Activated CD4-positive, CD25-positive, alpha-beta regulatory T cell treated with anti-CD3 and anti-CD28 coated beads, Interleukin-2, amount 50 U/mL, for 16 hours (primary cell): ENCODE measurements at regions not wholly inside any gene's neighbourhood (a gene's known extent, or its start where the extent isn't known, plus 50 kb on each side); places are given as distances from the start of the nearest gene placed in this dataset.
A peak's percentile ranks its signal among the peaks of the same experiment; 100 is the strongest.

Source experiments
- DNase-seq: peaks from one replicate; pipeline ENCODE4 v3.0.0-alpha.2; 2020; ENCODE audit warnings: low read depth, low spot score

DNA sequence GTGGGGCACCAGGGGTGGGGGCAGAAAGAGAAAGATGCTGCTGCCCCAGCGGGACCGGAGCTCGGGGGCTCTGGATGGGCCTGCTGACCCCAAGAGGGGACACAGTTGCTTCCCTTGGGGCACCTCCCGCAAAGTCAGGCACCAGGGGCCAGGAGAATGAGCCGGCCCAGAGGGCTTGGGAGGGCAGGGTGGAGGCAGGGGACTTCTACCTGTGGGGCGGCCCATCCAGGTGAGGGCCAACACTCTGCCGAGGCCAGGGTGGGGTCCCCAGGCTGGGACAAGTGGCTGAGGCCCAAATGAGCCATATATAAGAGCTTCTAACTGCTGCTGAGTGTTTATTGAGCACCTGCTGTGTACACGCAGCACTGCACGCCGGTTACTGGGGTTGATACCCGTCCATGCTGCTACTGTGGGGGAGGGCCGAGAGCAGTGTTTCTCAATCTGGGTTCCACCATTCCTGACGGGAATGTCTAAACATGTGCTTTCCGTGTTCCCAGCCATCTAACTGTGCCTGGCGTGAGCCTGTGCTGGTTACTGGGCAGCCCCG is 211.7 kb upstream of the GSE1 start:
- DNase-seq, result no peak

GRCh38 chr16:85401917-85402766 is 211.0 kb upstream of the GSE1 start:
- no peak for DNase-seq

DNA sequence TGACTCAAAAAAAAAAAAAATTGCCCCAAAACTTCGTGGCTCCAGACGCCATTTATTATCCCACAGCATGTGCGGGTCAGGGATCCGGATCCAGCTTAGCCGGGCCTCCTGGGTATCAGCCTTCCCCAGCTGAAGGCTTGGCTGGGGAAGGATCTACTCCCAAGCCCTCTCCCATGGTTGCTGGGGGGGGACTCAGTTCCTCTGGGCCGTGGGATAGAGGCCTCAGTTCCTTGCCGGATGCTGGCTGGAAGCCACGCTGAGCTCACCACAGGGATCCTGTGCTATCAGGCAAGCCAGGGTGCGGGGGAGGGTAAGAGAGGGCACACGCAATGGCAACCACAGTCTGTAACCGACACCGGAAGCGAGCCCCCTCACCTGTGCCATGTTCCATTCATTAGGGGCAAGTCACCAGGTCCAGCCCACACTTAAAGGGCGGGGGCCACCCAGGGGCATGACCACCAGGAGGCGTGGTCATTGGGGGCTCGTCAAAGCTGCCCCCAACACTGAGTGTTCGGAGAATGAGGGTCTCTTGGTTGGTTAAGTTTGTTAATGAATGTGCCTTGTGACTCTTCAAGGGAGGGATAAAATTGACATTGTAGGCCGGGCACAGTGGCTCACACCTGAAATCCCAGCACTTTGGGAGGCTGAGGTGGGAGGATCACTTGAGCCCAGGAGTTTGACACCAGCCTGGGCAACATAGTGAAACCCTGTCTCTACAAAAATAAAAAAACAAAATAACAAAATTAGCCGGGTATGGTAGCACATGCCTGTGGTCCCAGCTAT is 210.0 kb upstream of the GSE1 start:
- DNase-seq, result no peak

- no peak for DNase-seq
Observed at GRCh38 chr16:85403693-85404092, 209.4 kb upstream of the GSE1 start.

DNA sequence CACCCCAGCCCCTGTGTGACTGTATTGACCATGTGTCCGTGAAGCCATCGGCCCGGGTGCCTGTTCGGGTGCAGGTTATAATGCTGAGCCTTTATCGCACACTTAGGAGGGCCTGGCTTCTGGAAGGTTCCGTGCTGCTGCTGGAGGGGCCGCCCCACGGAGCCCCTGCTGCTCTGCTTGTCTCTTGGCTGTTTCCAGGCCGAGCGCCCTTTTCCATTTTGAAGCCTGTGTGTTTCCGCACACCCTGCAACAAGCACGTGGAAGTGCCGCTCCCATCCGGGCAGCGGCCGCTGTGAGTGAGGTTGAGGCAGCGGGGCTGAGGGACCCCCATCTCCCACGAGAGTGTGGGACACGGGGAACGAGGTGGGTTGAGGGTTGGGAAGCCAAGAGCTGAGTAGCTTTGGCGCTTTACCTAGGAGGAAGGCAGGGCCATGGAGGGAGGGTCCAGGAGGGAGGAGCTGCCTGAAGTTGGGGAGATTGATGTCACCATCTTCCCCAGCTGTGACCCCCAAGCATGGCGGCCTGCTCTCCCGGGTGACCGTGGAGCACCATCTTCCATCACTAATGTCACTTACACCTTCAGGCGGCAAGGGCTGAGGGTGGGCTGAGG is 200.1 kb upstream of the GSE1 start:
- no peak for DNase-seq

GRCh38 chr16:85413691-85414663 is 199.1 kb upstream of the GSE1 start:
- no peak for DNase-seq

- DNase-seq, result no peak
Observed at GRCh38 chr16:85415196-85416090, 197.7 kb upstream of the GSE1 start.

DNA sequence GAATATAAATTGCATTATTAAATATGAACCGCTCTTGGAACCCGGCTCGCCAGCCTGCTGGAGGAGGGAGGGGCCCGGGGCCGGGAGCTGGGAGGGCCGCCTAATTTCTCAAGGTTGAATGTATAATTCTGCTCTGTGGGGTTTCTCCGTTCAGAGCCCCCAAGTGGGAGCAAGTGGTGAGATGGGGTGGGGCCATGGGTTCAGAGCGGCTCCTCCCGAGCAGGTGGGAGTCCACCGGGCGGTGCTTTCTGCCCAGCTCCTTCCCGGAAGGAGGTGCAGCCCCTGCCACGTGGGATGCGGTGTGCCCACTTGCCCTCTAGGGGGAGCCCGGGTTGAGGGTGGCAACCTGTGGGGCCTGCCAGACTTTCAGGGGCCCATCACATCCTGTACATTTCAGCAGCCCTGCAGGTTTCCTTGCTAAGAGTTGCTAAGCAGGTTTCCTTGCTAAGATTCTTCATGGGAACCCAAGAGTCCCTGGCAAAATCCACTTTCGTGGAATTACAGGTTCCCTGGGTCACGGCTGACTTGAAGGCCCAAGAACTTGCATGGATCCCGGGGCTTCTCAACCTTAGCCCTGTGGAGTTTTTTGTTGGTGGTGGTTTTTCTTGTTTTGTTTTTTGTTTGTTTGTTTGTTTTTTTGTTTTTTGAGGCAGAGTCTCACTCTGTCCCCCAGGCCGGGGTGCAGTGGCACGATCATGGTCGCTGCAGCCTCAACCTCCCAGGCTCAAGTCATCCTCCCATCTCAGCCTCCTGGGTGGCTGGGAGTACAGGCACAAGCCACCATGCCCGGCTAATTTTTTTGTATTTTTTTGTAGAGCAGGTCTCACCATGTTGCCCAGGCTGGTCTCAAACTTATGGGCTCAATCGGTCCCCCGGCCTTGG is 196.7 kb upstream of the GSE1 start:
- no peak for DNase-seq

DNA sequence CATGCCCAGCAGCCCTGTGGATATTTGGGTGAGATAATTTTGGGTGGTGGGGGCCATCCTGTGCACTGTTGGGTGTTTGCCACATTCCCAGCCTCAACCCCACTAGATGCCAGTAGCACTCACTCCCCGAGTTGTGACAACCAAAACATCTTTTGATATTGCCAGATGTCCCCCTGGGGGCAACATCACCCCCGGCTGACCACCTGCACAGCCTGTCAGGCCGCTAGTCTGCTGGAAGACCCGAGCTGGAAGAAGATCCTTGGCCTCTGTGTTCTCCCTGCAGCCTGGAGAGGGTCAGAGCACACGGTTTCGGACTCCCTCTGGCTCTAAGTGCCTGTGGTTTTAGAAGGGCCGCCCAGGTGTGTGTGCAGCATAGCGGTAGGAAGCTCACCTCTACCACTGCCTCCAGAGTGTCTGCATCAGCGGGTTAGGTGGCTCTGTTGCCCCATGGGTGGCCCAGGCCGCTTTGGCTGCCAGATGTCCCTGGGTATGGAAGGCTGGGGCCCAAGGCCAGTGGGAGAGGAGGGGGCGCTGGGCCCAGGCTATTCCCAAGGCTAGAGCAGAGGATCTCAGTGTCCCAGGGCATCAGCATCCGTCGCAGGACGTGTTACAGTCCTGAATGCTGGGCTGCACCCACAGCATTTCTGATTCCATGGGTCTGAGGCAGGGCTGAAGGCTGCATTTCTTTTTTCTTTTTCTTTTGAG is 195.8 kb upstream of the GSE1 start:
- DNase-seq, result no peak

GRCh38 chr16:85418978-85419491 is 194.1 kb upstream of the GSE1 start:
- no peak for DNase-seq

- DNase-seq, result no peak
Observed at GRCh38 chr16:85419503-85420408, 193.4 kb upstream of the GSE1 start.

GRCh38 chr16:85420501-85421337 is 192.4 kb upstream of the GSE1 start:
- DNase-seq, result peak; percentile 39

DNA sequence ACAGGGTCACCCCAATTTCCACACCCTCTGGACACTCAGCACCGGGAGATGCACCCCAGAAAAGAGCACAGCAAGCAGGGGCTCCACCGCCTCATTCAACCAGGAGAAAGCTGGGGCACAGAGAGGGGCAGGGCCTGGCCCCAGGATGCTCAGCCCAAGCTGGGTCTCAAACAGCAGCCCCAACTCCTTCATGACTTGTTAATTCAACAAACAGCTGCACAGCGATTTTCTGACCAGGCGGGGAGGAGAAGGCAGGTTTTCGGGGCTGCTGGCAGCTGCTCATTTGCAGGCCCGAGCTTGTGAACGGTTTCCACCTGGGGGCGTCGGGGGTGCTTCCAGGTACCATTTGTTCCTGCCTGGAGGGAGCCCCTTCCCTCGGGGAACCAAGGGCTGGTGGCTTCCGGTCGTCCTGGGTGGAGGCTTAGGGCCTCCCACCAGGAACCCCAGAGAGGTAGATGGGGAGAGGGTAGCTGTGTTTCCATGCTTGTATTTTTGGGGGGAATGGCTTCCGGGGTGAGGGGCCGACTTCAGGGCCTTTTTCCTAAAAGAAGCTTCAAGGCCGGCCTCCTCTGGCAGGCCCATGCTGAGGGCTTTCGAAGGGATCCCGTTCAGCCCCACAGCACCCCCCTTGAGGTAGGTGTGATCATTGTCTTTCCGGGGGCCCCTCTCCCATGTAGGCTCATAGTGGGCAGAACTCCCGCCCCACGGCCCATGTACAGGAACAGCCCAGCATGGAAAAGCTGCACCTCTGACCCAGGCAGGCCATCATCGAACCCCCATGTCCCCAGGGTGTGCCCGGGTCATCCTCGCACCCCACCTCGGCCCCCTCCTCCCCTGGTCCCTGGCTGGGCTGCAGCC is 191.6 kb upstream of the GSE1 start:
- DNase-seq, result no peak

GRCh38 chr16:85422196-85422631 is 190.9 kb upstream of the GSE1 start:
- DNase-seq, result no peak
